DMS79 (cell line): ENCODE measurements at regions not wholly inside any gene's neighbourhood (a gene's known extent, or its start where the extent isn't known, plus 50 kb on each side); places are given as distances from the start of the nearest gene placed in this dataset.

Experiments
- DNase-seq: peaks from one replicate; lab custom pipeline; 2025; lab: John Stamatoyannopoulos, UW

GRCh38 chr1:63042278-63042677 is 258.3 kb downstream of the ATG4C start:
- DNase-seq: no peak

DNA sequence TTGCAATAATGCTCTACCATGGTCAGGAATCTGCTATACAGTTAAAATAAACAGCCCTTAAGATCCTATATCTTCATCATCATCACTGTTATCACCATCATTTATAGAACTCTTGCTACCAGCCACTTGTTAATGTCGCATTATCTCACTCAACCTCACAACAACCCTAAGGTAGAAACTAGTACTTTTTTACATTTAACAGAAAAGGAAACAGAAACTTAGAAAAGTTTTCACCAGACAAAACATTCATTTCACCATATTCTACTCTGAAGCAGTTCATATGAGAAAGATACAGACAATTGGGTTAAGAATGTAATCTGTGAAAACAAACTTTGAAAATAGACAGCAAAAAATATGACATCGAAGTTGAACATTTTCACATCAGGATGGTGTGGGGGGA is 262.6 kb downstream of the ATG4C start:
- no peak for DNase-seq

DNA sequence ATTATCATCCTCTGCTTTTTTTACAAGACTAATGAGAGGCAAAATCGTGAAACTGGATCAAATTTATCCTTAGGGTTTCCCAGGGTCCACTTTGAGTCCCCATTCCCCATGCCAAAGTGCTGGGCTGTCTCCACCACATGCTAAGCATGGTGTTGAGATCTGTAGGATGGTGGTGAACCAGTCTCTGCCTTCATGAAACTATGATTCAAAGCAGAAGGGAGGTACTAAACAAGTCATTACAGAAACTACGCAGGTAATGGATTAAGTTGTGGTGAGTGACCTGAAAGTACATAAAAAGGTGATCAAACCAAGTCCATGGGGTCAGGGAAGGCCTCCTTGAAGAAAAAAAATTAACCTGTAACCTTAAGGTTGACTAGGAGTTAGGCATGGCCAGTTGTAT is 265.2 kb downstream of the ATG4C start:
- DNase-seq: no peak

GRCh38 chr1:63051356-63051755 is 267.4 kb downstream of the ATG4C start:
- DNase-seq: no peak

DNA sequence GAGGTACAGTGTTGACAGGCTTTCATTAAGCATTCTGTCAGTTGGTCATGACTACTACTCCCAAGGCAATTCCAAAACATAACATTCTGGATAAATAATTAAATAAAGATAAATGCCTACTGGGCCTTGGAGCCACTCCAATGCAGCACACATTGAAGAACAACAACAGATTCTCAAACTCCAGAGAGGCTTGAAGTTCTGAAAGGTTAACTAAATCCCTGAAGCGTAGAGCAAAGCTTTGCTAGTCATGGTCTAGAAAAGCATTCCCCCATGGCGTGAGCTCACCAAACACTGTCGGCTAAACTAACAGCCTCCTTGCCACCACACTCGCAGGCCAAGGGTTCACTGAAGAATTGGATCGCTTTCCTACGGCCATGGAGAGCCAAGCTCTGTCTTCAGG is 268.0 kb downstream of the ATG4C start:
- DNase-seq: no peak

- no peak for DNase-seq
Measured at GRCh38 chr1:63054184-63054583, 268.2 kb upstream of the FOXD3 start.

GRCh38 chr1:63063367-63063766 is 259.0 kb upstream of the FOXD3 start:
- DNase-seq: no peak

DNA sequence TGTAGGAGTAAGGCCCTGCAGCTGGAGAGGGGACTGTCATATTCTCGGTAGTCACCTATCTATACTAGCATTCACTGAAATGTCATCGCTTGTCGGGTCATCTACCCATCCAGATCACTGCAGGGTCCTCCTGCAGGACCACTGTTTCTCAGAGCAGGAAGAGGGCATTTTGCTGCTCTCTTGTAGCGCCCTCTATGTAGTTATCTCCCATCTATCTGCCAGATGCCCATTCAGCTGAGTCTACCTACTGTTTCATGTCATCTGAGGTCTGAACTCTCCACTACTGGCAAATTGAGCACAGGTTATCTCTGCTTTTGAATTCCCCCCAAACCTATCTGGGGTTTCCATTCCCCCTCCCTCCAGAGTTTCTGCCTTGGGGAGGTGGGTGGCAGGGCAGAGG is 258.2 kb upstream of the FOXD3 start:
- DNase-seq: no peak

DNA sequence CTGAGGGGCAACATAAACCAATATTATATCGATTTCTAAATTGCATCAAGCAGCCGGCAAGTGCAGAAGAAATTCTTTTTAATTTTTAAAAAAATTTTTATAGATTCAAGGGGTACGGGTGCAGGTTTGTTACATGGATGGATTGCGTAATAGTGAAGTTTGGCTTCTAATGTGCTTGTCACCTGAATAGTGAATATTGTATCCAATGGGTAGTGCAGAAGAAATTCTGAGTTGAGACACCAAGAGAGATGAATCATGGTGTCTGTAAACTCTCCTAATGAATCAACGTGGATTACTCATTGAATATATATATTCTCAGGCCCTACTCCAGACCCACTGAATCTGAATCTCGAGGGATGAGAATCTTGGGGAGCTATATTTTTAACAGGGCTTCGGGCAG is 253.7 kb upstream of the FOXD3 start:
- no peak for DNase-seq

- no peak for DNase-seq
Measured at GRCh38 chr1:63069214-63069613, 253.2 kb upstream of the FOXD3 start.

DNA sequence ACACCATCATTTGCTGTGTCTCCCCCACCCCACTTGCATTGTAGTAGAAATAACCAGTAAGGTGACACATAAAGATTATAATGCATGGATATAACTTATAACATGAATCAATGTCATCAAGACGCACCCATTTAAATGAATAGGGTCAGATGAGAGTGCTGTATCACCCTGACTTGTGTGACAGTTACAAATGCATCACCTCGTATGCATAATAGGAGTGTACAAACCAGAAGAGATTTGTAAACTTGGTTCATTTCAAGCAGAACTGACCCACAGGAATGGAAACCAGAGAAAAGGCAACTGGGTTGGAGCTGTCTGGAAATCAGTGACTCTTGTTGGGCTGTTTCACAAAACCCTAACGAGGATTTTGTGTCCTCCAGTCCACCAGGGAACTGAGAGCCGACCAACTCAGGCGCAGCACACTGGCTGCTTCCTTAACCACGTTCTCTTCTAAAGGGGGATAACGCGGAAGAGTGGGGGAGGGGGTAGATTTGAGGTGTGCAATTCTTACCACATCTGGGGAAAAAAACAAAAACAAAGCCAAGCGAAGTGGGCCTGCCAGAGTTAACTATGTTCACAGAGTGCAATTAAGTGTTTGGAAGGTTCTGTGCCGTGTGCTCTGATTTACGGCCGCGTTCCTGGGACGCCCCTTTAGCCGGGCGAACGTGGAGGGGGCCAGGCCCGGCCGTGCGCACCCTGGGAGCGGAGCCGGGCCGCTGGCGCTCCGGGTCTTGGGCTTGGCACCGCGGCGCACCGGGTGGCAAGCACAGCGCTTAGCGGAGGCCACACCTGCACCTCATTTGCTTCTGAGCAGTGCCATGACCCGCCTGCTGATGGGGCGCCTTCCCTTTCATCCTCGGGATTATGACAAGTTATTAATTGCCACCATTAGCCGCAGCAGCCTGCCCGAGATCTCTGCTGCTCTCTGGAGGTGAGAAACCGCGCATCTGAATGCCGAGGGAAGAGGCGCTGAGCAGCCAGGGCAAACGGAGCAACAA is 248.8 kb upstream of the FOXD3 start:
- no peak for DNase-seq

GRCh38 chr1:63074321-63074720 is 248.0 kb upstream of the FOXD3 start:
- DNase-seq: no peak

DNA sequence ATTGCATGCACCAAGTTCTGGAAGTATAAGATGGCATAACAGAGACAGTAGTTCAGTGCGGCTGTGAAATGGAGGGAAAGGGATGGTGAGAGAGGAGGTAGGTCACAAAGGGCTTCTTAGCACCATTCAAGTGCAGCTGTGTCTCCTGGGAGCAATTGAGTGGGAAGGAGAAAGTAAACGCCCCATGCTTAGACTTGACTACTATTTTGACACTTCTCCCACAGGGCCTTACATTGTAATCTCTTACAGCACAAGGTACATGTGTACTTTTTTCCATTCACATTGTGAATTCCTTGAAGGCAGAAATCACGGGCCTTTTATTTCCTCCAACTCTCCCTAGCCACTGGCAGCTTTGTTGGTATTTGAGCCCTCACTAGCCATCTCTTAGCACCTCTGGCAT is 239.6 kb upstream of the FOXD3 start:
- DNase-seq: no peak

GRCh38 chr1:63087966-63088365 is 234.4 kb upstream of the FOXD3 start:
- no peak for DNase-seq

- no peak for DNase-seq
Measured at GRCh38 chr1:63099188-63099587, 223.2 kb upstream of the FOXD3 start.

GRCh38 chr1:63101336-63101735 is 221.0 kb upstream of the FOXD3 start:
- no peak for DNase-seq

GRCh38 chr1:63103682-63104081 is 218.7 kb upstream of the FOXD3 start:
- no peak for DNase-seq

DNA sequence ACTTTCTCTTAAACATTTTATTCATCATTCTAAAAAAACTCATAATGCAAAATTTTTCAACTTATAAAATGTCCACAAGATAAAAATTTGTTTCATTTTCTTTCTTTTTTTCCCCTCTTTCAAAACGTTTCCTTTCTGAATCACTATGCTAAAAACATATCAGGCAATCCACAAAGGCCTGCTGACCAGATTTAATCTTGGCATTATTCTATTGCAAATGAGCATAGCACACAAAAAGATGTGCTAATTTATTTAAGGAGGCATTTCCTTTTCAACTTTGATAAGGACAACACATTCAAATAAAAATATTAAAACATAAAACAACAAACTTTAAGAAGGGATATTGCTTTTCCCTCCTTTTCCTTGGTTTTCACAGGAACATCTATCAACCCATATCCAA is 215.3 kb upstream of the FOXD3 start:
- no peak for DNase-seq

GRCh38 chr1:63108206-63108605 is 214.2 kb upstream of the FOXD3 start:
- DNase-seq: no peak

GRCh38 chr1:63112155-63112900 is 210.0 kb upstream of the FOXD3 start:
- no peak for DNase-seq

- no peak for DNase-seq
Measured at GRCh38 chr1:63115527-63115926, 206.8 kb upstream of the FOXD3 start.

- no peak for DNase-seq
Measured at GRCh38 chr1:63116016-63116415, 206.4 kb upstream of the FOXD3 start.

- no peak for DNase-seq
Measured at GRCh38 chr1:63119575-63120155, 202.7 kb upstream of the FOXD3 start.
